Naive thymus-derived CD8-positive, alpha-beta T cell (primary cell): ENCODE measurements at regions not wholly inside any gene's neighbourhood (a gene's known extent, or its start where the extent isn't known, plus 50 kb on each side); places are given as distances from the start of the nearest gene placed in this dataset.

Experiments used
- ATAC-seq, 2 donors: fragments of 150-1000 bp; cut with Tn5 transposase in 1 of 2; sonication (Bioruptor Pico), chemical (Tn5 transposase) in 1 of 2; 1 replicate in 1 of 2; 2 replicates in 1 of 2; pipeline ENCODE4 v1.10.0; 2021; ENCODE audit warnings: mild to moderate bottlenecking in 2 of 2, moderate library complexity in 2 of 2
- POLR2A ChIA-PET: fragments of 350-600 bp; sonication (Branson Sonifier 250); formaldehyde crosslinking; loops from one replicate; lab custom pipeline; 2021; ENCODE audit warnings: antibody characterized with exemption; lab: Charles Lee
- DNase-seq, 10 donors: peaks; one replicate each; pipeline versions ENCODE4 v3.0.0 to v3.0.0-alpha.2; 2020 to 2022
- H3K27ac Mint-ChIP-seq, 10 donors: one replicate each; pipeline ENCODE4 v1.8.0; 2020 to 2022; ENCODE audit warnings: mild to moderate bottlenecking in 10 of 10, mixed read lengths in 10 of 10, moderate library complexity in 4 of 10, inconsistent platforms in 1 of 10
- H3K27me3 Mint-ChIP-seq, 5 donors: one replicate each; pipeline ENCODE4 v1.8.0; 2021 to 2022; ENCODE audit warnings: mixed read lengths in 5 of 5
- H3K36me3 Mint-ChIP-seq, 3 donors: one replicate each; pipeline ENCODE4 v1.8.0; 2020 to 2022; ENCODE audit warnings: mixed read lengths in 3 of 3, mild to moderate bottlenecking in 2 of 3, inconsistent platforms in 1 of 3
- H3K4me1 Mint-ChIP-seq, 4 donors: one replicate each; pipeline ENCODE4 v1.8.0; 2021 to 2022; ENCODE audit warnings: mixed read lengths in 4 of 4
- H3K4me3 Mint-ChIP-seq, 10 donors: one replicate each; pipeline ENCODE4 v1.8.0; 2020 to 2022; ENCODE audit warnings: mild to moderate bottlenecking in 10 of 10, mixed read lengths in 10 of 10, moderate library complexity in 6 of 10, inconsistent platforms in 1 of 10
- H3K9me3 Mint-ChIP-seq, 9 donors: one replicate each; pipeline ENCODE4 v1.8.0; 2020 to 2022; ENCODE audit warnings: mixed read lengths in 9 of 9, mild to moderate bottlenecking in 3 of 9, inconsistent platforms in 1 of 9, moderate library complexity in 1 of 9

DNA sequence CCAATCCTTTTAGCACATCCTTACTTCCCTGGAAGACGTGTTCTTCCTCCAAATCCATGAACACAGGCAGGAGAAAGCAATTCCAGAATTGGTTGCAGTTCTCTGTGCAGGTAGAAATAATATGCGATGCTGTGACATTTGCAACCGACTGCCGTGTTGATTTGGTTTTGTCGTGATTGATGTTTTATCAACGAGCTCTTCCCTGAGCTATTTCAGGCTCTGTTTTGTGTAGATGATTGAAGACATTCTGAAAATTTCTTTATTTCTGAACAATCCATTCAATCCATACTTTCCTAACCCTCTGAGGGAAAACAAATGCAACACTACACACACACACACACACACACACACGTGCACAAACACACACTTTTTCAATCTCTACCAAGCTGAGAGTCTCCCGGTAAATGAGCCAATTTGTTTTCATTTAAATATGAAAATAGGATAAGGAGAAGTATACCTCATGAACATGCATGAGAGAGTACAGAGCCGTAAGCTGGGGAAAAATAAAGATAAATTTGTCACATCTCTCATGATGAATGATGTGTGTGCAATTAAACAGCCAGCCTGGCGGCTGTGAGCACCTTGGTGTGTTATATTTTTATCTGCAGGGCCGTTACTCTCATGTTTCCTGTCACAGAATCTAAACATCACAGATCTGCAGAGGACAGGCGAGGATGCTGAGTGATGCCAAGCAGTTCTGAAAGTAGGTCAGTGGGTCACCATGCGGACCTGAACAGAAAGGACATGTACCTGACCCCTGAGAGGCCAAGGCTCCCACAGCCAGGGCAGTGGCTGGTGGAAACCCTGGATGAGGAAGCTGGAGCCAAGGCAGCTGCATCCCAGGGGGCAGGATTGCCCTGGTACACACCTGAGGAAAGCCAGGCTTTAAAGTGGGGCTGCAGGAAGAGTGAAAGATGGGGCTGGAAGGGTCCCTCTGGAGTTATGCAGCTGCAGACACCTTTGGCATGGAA, 64.8 kb downstream of the PDCL3 start:
- no peak for DNase-seq
- Mint-ChIP-seq H3K4me3 (no peak overlapping the region), H3K27ac (peak overlapping the region in 2 of 10 donors; percentile 56 to 62), H3K4me1 (peaks cover 13 to 26% (median 19%) of the 10 kb centered on the region in 4 donors), H3K36me3 (no peaks in the 10 kb centered on the region), H3K9me3 (peaks cover 0 to under 1% (median 0%) of the 10 kb centered on the region in 9 donors), H3K27me3 (no peaks in the 10 kb centered on the region)
- POLR2A ChIA-PET, result interaction anchor here (0.6 to 1.0 kb wide), 2 partner anchors 12 to 15 kb away, joined by 3 read pairs; no protein-coding TSS in a partner anchor
- no peak for ATAC-seq

DNA sequence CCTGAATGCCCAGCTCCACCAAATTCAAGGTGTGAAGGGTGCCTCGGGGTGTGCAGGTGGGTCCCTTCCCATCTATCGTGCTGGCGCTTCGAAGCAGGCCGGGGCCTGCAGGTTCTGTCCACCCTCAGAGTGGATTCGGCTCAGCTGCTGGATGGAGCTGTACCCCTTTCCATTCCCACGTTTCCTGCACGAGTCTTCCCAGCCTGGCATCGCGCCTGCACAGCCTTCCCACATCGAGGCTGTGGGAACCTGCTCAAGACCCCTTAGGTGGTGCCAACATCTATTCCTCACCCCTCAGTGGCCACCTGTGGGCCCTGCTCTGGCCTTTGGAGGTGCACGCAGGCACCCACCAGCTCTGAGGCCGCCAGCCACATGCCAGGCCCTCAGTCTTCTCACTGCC, 65.7 kb downstream of the PDCL3 start:
- H3K27me3 Mint-ChIP-seq, result no peaks in the 10 kb centered on the region
- no peak for DNase-seq
- H3K27ac Mint-ChIP-seq, result peak overlapping the region in 1 of 10 donors; percentile 56
- no peak overlapping the region for H3K4me3 Mint-ChIP-seq
- ATAC-seq, result no peak
- H3K36me3 Mint-ChIP-seq, result no peaks in the 10 kb centered on the region
- H3K9me3 Mint-ChIP-seq, result no peaks in the 10 kb centered on the region
- POLR2A ChIA-PET, result interaction anchor here (1.0 kb wide), 1 partner anchor 11 kb away, joined by 3 read pairs; no protein-coding TSS in a partner anchor
- peaks cover 13 to 26% (median 19%) of the 10 kb centered on the region in 4 donors for H3K4me1 Mint-ChIP-seq

GRCh38 chr2:100629309-100629708, 66.5 kb downstream of the PDCL3 start:
- Mint-ChIP-seq H3K36me3 (no peaks in the 10 kb centered on the region), H3K27me3 (no peaks in the 10 kb centered on the region), H3K9me3 (no peaks in the 10 kb centered on the region), H3K4me3 (no peak overlapping the region), H3K27ac (no peak overlapping the region), H3K4me1 (peaks cover 13 to 26% (median 19%) of the 10 kb centered on the region in 4 donors)
- DNase-seq (no peak), ATAC-seq (no peak)
- POLR2A ChIA-PET, result no interaction called here

GRCh38 chr2:100630473-100630977, 67.7 kb downstream of the PDCL3 start:
- Mint-ChIP-seq H3K36me3 (no peaks in the 10 kb centered on the region), H3K27ac (peak overlapping the region in 4 of 10 donors; percentile 20 to 57 (median 26)), H3K4me3 (peak overlapping the region in 3 of 10 donors; percentile 9 to 35 (median 34)), H3K4me1 (peaks cover 13 to 26% (median 19%) of the 10 kb centered on the region in 4 donors), H3K9me3 (no peaks in the 10 kb centered on the region), H3K27me3 (no peaks in the 10 kb centered on the region)
- POLR2A ChIA-PET, result interaction anchor here (0.6 to 1.7 kb wide), 2 partner anchors 13 to 34 kb away, joined by 4 to 7 read pairs; no protein-coding TSS in a partner anchor
- DNase-seq (no peak), ATAC-seq (peak in 1 of 2 donors; percentile 59)

DNA sequence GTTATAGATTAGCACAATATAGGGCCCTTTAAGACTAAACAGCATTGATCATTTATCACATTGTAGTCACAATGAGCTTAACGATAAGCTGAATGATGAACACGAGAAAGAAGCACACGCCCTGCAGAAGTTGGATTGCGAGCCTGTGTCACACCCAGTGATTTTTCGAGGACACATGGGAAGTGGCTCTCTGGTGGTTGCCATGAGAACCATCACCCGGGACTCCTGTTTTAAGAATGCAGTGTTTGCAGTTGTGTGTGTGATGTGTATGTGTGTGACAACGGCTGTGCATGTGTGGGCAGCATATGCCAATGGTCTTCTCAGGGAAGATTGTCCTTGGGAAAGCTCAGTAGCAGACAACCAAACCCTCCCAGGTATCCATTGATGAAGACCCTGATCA, 69.2 kb downstream of the PDCL3 start:
- no peak overlapping the region for H3K27ac Mint-ChIP-seq

DNA sequence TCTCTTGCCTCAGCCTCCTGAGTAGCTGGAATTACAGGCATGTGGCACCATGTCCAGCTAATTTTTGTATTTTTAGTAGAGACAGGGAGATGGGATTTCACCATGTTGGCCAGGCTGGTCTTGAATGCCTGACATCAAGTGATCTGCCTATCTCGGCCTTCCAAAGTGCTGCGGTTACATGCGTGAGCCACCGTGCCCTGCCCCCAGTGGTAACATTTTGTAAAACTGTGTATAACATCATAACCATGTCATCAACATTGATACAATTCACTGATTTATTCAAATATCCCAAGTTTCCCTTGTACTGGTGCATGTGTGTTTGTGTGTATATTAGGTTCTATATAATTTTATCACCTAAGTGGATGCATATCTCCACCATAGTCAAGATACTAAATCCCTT, 70.0 kb downstream of the PDCL3 start:
- POLR2A ChIA-PET, result no interaction called here
- no peak overlapping the region for H3K27ac Mint-ChIP-seq
- peaks cover 0 to 2% (median 0%) of the 10 kb centered on the region in 5 donors for H3K27me3 Mint-ChIP-seq
- H3K9me3 Mint-ChIP-seq, result no peaks in the 10 kb centered on the region
- no peak for ATAC-seq
- H3K4me3 Mint-ChIP-seq, result no peak overlapping the region
- DNase-seq, result no peak
- no peaks in the 10 kb centered on the region for H3K36me3 Mint-ChIP-seq
- H3K4me1 Mint-ChIP-seq, result peaks cover 13 to 24% (median 19%) of the 10 kb centered on the region in 4 donors

More for the DNA sequence above, 69.2 kb downstream of the PDCL3 start:
- H3K4me3 Mint-ChIP-seq, result no peak overlapping the region
- POLR2A ChIA-PET, result interaction anchor here (0.6 to 1.7 kb wide), 2 partner anchors 12 to 720 kb away, joined by 3 to 7 read pairs; no protein-coding TSS in a partner anchor
- H3K27me3 Mint-ChIP-seq, result no peaks in the 10 kb centered on the region
- H3K9me3 Mint-ChIP-seq, result no peaks in the 10 kb centered on the region
- ATAC-seq (no peak), DNase-seq (no peak)
- H3K4me1 Mint-ChIP-seq, result peaks cover 13 to 26% (median 19%) of the 10 kb centered on the region in 4 donors
- no peaks in the 10 kb centered on the region for H3K36me3 Mint-ChIP-seq

- DNase-seq, result no peak
- no peak overlapping the region for H3K4me3 Mint-ChIP-seq
- peaks cover 14 to 51% (median 44%) of the 10 kb centered on the region in 4 donors for H3K4me1 Mint-ChIP-seq
- H3K36me3 Mint-ChIP-seq, result no peaks in the 10 kb centered on the region
- POLR2A ChIA-PET, result interaction anchor here (1.3 kb wide), 1 partner anchor 12 kb away, joined by 3 read pairs; no protein-coding TSS in a partner anchor
- H3K27ac Mint-ChIP-seq, result peak overlapping the region in 3 of 10 donors; percentile 12 to 23 (median 16)
- no peaks in the 10 kb centered on the region for H3K9me3 Mint-ChIP-seq
- H3K27me3 Mint-ChIP-seq, result peaks cover 0 to 3% (median 0%) of the 10 kb centered on the region in 5 donors
- no peak for ATAC-seq
Observed at GRCh38 chr2:100639588-100640390, 77.0 kb downstream of the PDCL3 start.

GRCh38 chr2:100640431-100641124, 77.8 kb downstream of the PDCL3 start:
- peaks cover 0 to 4% (median 0%) of the 10 kb centered on the region in 5 donors for H3K27me3 Mint-ChIP-seq
- peak overlapping the region in 1 of 10 donors; percentile 49 for H3K4me3 Mint-ChIP-seq
- no peak for ATAC-seq
- H3K36me3 Mint-ChIP-seq, result no peaks in the 10 kb centered on the region
- peak overlapping the region in 4 of 10 donors; percentile 3 to 82 (median 14) for H3K27ac Mint-ChIP-seq
- POLR2A ChIA-PET, result interaction anchor here (1.3 kb wide), 1 partner anchor 12 kb away, joined by 3 read pairs; no protein-coding TSS in a partner anchor
- no peak for DNase-seq
- peaks cover 17 to 59% (median 52%) of the 10 kb centered on the region in 4 donors for H3K4me1 Mint-ChIP-seq
- no peaks in the 10 kb centered on the region for H3K9me3 Mint-ChIP-seq

- ATAC-seq (no peak), DNase-seq (no peak)
- H3K9me3 Mint-ChIP-seq, result no peaks in the 10 kb centered on the region
- peaks cover 17 to 62% (median 55%) of the 10 kb centered on the region in 4 donors for H3K4me1 Mint-ChIP-seq
- H3K27ac Mint-ChIP-seq, result peak overlapping the region in 3 of 10 donors; percentile 7 to 87 (median 23)
- peaks cover 0 to 4% (median 0%) of the 10 kb centered on the region in 5 donors for H3K27me3 Mint-ChIP-seq
- H3K36me3 Mint-ChIP-seq, result no peaks in the 10 kb centered on the region
- peak overlapping the region in 2 of 10 donors; percentile 23 to 49 for H3K4me3 Mint-ChIP-seq
- POLR2A ChIA-PET, result interaction anchor here (0.6 to 4.2 kb wide), 2 partner anchors 13 to 1101 kb away, joined by 3 to 26 read pairs; no protein-coding TSS in a partner anchor
Observed at GRCh38 chr2:100641125-100641435, 78.3 kb downstream of the PDCL3 start.

- H3K9me3 Mint-ChIP-seq, result no peaks in the 10 kb centered on the region
- peaks cover 21 to 68% (median 55%) of the 10 kb centered on the region in 4 donors for H3K4me1 Mint-ChIP-seq
- H3K27ac Mint-ChIP-seq, result peak overlapping the region in 2 of 10 donors; percentile 60 to 76
- no peak for DNase-seq
- ATAC-seq, result no peak
- POLR2A ChIA-PET, result interaction anchor here (0.7 to 4.2 kb wide), 3 partner anchors 12 to 80 kb away, joined by 3 to 26 read pairs (median 7); partner anchors contain the start of gene PDCL3
- H3K36me3 Mint-ChIP-seq, result no peaks in the 10 kb centered on the region
- peaks cover 0 to 4% (median 0%) of the 10 kb centered on the region in 5 donors for H3K27me3 Mint-ChIP-seq
- no peak overlapping the region for H3K4me3 Mint-ChIP-seq
Observed at GRCh38 chr2:100642425-100642824, 79.6 kb downstream of the PDCL3 start.

DNA sequence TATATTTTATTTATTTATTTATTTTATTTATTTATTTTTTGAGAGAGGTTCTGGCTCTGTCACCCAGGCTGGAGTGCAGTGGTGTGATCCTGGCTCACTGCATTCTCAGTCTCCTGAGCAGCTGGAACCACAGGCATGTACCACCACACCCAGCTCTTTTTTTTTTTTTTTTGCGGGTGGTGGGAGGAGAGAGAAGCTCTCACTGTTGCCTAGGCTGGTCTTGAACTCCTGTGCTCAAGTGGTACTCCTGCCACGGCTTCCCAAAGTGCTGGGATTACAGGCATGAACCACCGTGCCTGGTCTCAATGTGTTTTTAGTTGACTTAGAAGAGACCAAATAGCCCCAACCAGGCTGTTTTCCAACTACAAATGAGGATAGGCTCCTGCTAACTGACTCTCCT, 80.7 kb downstream of the PDCL3 start:
- peak overlapping the region in 7 of 10 donors; percentile 77 to 94 (median 88) for H3K27ac Mint-ChIP-seq
- peaks cover 0 to 4% (median 0%) of the 10 kb centered on the region in 5 donors for H3K27me3 Mint-ChIP-seq
- peaks cover 0 to 3% (median 0%) of the 10 kb centered on the region in 3 donors for H3K36me3 Mint-ChIP-seq
- POLR2A ChIA-PET, result interaction anchor here (0.6 to 4.2 kb wide), 10 partner anchors 11 to 361 kb away, joined by 3 to 26 read pairs (median 4); partner anchors contain the start of gene PDCL3
- peaks cover 21 to 68% (median 55%) of the 10 kb centered on the region in 4 donors for H3K4me1 Mint-ChIP-seq
- peak in 1 of 2 donors; percentile 4 for ATAC-seq
- peak overlapping the region in 6 of 10 donors; percentile 8 to 91 (median 76) for H3K4me3 Mint-ChIP-seq
- DNase-seq, result no peak
- H3K9me3 Mint-ChIP-seq, result peaks cover 0 to 6% (median 0%) of the 10 kb centered on the region in 9 donors
